ENCODE measurements at regions not wholly inside any gene's neighbourhood (a gene's known extent, or its start where the extent isn't known, plus 50 kb on each side); places are given as distances from the start of the nearest gene placed in this dataset.

GRCh38 chr4:162634390-162634789 lies 470.6 kb upstream of the FSTL5 start:
- no peak for DNase-seq (ENCODE audit: low read depth)

- DNase-seq (ENCODE audit: low read depth): no peak
These were observed 458.9 kb upstream of the FSTL5 start for GRCh38 chr4:162622664-162623063.

- DNase-seq (ENCODE audit: low read depth): no peak
These were observed 446.3 kb upstream of the FSTL5 start for GRCh38 chr4:162610116-162610515.

GRCh38 chr4:162586266-162586665 lies 422.5 kb upstream of the FSTL5 start:
- no peak for DNase-seq (ENCODE audit: low read depth)

GRCh38 chr4:162582180-162582579 lies 418.4 kb upstream of the FSTL5 start:
- no peak for DNase-seq (ENCODE audit: low read depth)

- no peak for DNase-seq (ENCODE audit: low read depth)
These were observed 401.9 kb upstream of the FSTL5 start for GRCh38 chr4:162565730-162566129.

- DNase-seq (ENCODE audit: low read depth): no peak
These were observed 396.3 kb upstream of the FSTL5 start for GRCh38 chr4:162560073-162560472.

- no peak for DNase-seq (ENCODE audit: low read depth)
These were observed 393.8 kb upstream of the FSTL5 start for GRCh38 chr4:162557516-162558106.

GRCh38 chr4:162535121-162535520 lies 371.3 kb upstream of the FSTL5 start:
- DNase-seq (ENCODE audit: low read depth): no peak

GRCh38 chr4:162523171-162523570 lies 359.4 kb upstream of the FSTL5 start:
- DNase-seq (ENCODE audit: low read depth): no peak

GRCh38 chr4:162522724-162523123 lies 358.9 kb upstream of the FSTL5 start:
- no peak for DNase-seq (ENCODE audit: low read depth)

GRCh38 chr4:162510937-162511336 lies 347.1 kb upstream of the FSTL5 start:
- no peak for DNase-seq (ENCODE audit: low read depth)

- no peak for DNase-seq (ENCODE audit: low read depth)
These were observed 346.3 kb upstream of the FSTL5 start for GRCh38 chr4:162510115-162510514.

GRCh38 chr4:162509333-162509732 lies 345.5 kb upstream of the FSTL5 start:
- no peak for DNase-seq (ENCODE audit: low read depth)

- DNase-seq (ENCODE audit: low read depth): peak; percentile 52
These were observed 342.5 kb upstream of the FSTL5 start for GRCh38 chr4:162506253-162506652.

- DNase-seq (ENCODE audit: low read depth): no peak
These were observed 340.1 kb upstream of the FSTL5 start for GRCh38 chr4:162503868-162504267.

GRCh38 chr4:162502109-162502508 lies 338.3 kb upstream of the FSTL5 start:
- no peak for DNase-seq (ENCODE audit: low read depth)

- DNase-seq (ENCODE audit: low read depth): no peak
These were observed 335.7 kb upstream of the FSTL5 start for GRCh38 chr4:162499478-162499877.

- no peak for DNase-seq (ENCODE audit: low read depth)
These were observed 334.4 kb upstream of the FSTL5 start for GRCh38 chr4:162498168-162498567.

- peak; percentile 40 for DNase-seq (ENCODE audit: low read depth)
These were observed 333.9 kb upstream of the FSTL5 start for GRCh38 chr4:162497564-162498167.

GRCh38 chr4:162494935-162495334 lies 331.1 kb upstream of the FSTL5 start:
- no peak for DNase-seq (ENCODE audit: low read depth)

- peak; percentile 6 for DNase-seq (ENCODE audit: low read depth)
These were observed 321.7 kb upstream of the FSTL5 start for GRCh38 chr4:162485486-162485885.

- no peak for DNase-seq (ENCODE audit: low read depth)
These were observed 311.4 kb upstream of the FSTL5 start for GRCh38 chr4:162475246-162475645.

- DNase-seq (ENCODE audit: low read depth): no peak
These were observed 306.2 kb upstream of the FSTL5 start for GRCh38 chr4:162469977-162470376.

Data from amniotic epithelial cell (primary cell).